Fibroblast of lung (primary cell): ENCODE measurements at regions not wholly inside any gene's neighbourhood (a gene's known extent, or its start where the extent isn't known, plus 50 kb on each side); places are given as distances from the start of the nearest gene placed in this dataset.

Source experiments
- DNase-seq, 2 donors: peaks; one replicate each; pipeline versions ENCODE4 v3.0.0 to v3.0.0-alpha.2; 2010; ENCODE audit warnings: low read depth in 2 of 2
- H2AFZ ChIP-seq: 2 replicates; pipeline ENCODE4 v1.5.1; 2012; ENCODE audit warnings: low read length, control low read depth, inconsistent platforms
- H3K27ac ChIP-seq: 2 replicates; pipeline ENCODE4 v1.5.1; 2011; ENCODE audit warnings: low read length, control low read depth; ENCODE audit not compliant: insufficient read depth
- H3K27me3 ChIP-seq: 2 replicates; pipeline ENCODE4 v1.5.1; 2011; ENCODE audit warnings: mild to moderate bottlenecking, low read length; ENCODE audit not compliant: control insufficient read depth, insufficient read depth
- H3K36me3 ChIP-seq: 2 replicates; pipeline ENCODE4 v1.5.1; 2011; ENCODE audit warnings: low read length; ENCODE audit not compliant: control insufficient read depth, insufficient read depth
- H3K4me1 ChIP-seq: 2 replicates; pipeline ENCODE4 v1.5.1; 2011; ENCODE audit warnings: low read length; ENCODE audit not compliant: control insufficient read depth, insufficient read depth; ENCODE audit errors: extremely low read depth
- H3K4me2 ChIP-seq: 2 replicates; pipeline ENCODE4 v1.5.1; 2011; ENCODE audit warnings: low read length, control low read depth; ENCODE audit not compliant: insufficient read depth; ENCODE audit errors: extremely low read depth
- H3K4me3 ChIP-seq, 4 experiments: fragments of 200-600 bp in 1 of 4; sonication (generic) in 1 of 4; replicated peaks in 1 of 4; 2 replicates each; pipeline ENCODE4 v1.5.1; 2011 to 2016; ENCODE audit warnings: low read length in 4 of 4, low read depth in 3 of 4, mild to moderate bottlenecking in 3 of 4, control low read depth in 2 of 4, inconsistent platforms in 1 of 4, mixed read lengths in 1 of 4; ENCODE audit not compliant: insufficient read depth in 1 of 4; ENCODE audit errors: control extremely low read depth in 1 of 4
- H3K79me2 ChIP-seq: 2 replicates; pipeline ENCODE4 v1.5.1; 2012; ENCODE audit warnings: mild to moderate bottlenecking, low read length, inconsistent platforms; ENCODE audit not compliant: control insufficient read depth, insufficient read depth
- H3K9ac ChIP-seq: 2 replicates; pipeline ENCODE4 v1.5.1; 2011; ENCODE audit warnings: mild to moderate bottlenecking, low read length, control low read depth; ENCODE audit not compliant: insufficient read depth
- H3K9me3 ChIP-seq: 2 replicates; pipeline ENCODE4 v1.5.1; 2012; ENCODE audit warnings: low read depth, low read length; ENCODE audit not compliant: control insufficient read depth, insufficient read depth
- H4K20me1 ChIP-seq: 2 replicates; pipeline ENCODE4 v1.5.1; 2011; ENCODE audit warnings: low read length; ENCODE audit not compliant: control insufficient read depth, insufficient read depth; ENCODE audit errors: extremely low read depth
- EZH2 ChIP-seq: IDR thresholded peaks from 2 replicates; pipeline ENCODE4 v1.5.1; 2012; ENCODE audit warnings: low read length, control low read depth, mild to moderate bottlenecking; ENCODE audit errors: missing control alignments
- TF ChIP-seq, protein P1 (sequence below), 2 donors: IDR thresholded peaks in 1 of 2; conservative IDR thresholded peaks in 1 of 2; 1 replicate in 1 of 2; 2 replicates in 1 of 2; pipeline ENCODE4 v1.5.1; 2011 to 2012; ENCODE audit warnings: low read length in 2 of 2, control low read depth in 1 of 2, inconsistent platforms in 1 of 2, low read depth in 1 of 2, mild to moderate bottlenecking in 1 of 2

DNA sequence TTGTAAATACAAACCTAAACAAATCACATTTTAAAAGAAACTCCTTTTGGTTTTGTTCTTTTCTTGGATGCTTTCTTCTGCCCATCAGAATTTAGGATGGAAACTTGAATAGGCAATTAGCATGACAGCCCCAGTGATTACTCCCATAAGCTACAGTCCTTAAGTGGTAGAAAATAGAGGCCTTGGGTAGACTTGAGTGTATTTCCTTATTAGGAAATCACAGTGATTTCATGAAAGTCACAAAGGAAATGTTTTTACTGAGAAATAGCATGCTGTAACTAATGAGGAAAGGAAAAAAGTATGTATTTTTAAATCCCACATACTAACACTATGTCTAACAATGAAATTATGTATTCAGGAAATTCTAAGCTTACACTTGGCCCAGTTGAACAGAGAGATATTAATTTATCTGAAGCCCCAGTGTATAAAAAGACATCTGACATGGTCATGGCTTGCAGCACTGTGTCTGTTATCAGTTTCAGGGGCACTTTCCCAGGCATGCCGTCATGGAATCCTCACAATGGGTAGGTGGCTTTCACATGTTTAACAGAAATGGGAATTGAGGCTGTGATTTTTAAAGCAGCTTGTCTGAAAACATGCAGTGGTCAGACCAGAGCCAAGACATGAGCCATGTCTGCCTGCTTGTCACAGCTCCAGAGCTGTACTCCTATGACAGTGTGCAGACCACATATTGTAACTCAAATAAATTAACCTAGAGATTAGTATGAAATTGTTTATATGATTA lies 79.7 kb upstream of the TRIB2 start:
- Histone ChIP-seq H3K36me3 (no peaks in the 10 kb centered on the region), H3K9ac (no peak overlapping the region), H2AFZ (no peak overlapping the region), H3K4me1 (peaks cover 2% of the 10 kb centered on the region), H3K9me3 (no peaks in the 10 kb centered on the region), H3K27ac (no peak overlapping the region), H3K79me2 (no peaks in the 10 kb centered on the region), H3K27me3 (no peaks in the 10 kb centered on the region), H3K4me3 (no peak overlapping the region), H4K20me1 (no peaks in the 10 kb centered on the region), H3K4me2 (no peak overlapping the region)
- TF ChIP-seq, protein P1, sequence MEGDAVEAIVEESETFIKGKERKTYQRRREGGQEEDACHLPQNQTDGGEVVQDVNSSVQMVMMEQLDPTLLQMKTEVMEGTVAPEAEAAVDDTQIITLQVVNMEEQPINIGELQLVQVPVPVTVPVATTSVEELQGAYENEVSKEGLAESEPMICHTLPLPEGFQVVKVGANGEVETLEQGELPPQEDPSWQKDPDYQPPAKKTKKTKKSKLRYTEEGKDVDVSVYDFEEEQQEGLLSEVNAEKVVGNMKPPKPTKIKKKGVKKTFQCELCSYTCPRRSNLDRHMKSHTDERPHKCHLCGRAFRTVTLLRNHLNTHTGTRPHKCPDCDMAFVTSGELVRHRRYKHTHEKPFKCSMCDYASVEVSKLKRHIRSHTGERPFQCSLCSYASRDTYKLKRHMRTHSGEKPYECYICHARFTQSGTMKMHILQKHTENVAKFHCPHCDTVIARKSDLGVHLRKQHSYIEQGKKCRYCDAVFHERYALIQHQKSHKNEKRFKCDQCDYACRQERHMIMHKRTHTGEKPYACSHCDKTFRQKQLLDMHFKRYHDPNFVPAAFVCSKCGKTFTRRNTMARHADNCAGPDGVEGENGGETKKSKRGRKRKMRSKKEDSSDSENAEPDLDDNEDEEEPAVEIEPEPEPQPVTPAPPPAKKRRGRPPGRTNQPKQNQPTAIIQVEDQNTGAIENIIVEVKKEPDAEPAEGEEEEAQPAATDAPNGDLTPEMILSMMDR (conservative IDR thresholded peaks at IDR 0.05 in 1 of 2, IDR thresholded peaks at IDR 0.05 in 1 of 2; ENCODE audit: low read depth in 1 of 2, low read length in 2 of 2): no peak
- TF ChIP-seq EZH2: no peak
- DNase-seq: peak; percentile 27 to 31

DNA sequence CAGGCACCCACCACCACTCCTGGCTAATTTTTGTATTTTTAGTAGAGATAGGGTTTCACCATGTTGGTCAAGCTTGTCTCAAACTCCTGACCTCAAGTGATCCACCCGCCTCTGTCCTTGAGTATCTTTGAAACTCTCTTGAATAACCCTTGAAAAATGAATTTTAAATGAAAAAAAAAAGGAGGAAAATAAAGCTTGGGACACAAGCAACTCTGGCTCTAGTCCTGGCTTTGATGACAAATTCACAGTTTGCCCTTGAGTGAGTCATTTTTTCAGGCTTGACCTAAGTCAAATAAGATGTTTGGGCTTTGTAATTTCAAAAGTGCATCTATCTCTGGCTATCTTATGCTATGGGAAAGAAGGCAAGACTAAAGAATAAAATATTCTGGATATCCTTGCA lies 79.0 kb upstream of the TRIB2 start:
- Histone ChIP-seq H2AFZ (no peak overlapping the region), H3K9ac (no peak overlapping the region), H3K4me1 (peaks cover 2% of the 10 kb centered on the region), H4K20me1 (no peaks in the 10 kb centered on the region), H3K79me2 (no peaks in the 10 kb centered on the region), H3K27me3 (no peaks in the 10 kb centered on the region), H3K27ac (no peak overlapping the region), H3K36me3 (no peaks in the 10 kb centered on the region), H3K4me3 (no peak overlapping the region), H3K9me3 (no peaks in the 10 kb centered on the region), H3K4me2 (no peak overlapping the region)
- DNase-seq: peak; percentile 20 to 36
- no peak for TF ChIP-seq EZH2
- TF ChIP-seq, protein P1 (conservative IDR thresholded peaks at IDR 0.05 in 1 of 2, IDR thresholded peaks at IDR 0.05 in 1 of 2; ENCODE audit: low read depth in 1 of 2, low read length in 2 of 2): no peak

DNA sequence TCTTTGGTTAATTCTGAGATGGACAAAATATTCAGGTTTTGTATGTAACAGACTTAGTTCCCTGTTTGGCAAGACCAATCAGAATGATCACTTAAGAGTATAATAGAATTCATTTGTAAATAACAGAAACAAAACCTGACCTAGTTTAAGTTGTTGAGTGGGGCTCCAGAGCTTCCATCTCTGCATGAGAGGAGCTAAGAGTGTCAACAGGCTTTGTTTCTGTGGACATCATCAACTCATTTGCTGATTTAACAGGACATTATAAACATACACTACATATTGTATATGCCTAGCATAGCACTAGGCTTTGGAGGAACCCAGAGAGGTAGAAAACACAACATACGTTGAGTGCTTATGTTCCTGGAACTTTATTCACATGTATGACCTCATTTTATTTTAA lies 75.3 kb upstream of the TRIB2 start:
- TF ChIP-seq EZH2: no peak
- TF ChIP-seq, protein P1 (conservative IDR thresholded peaks at IDR 0.05 in 1 of 2, IDR thresholded peaks at IDR 0.05 in 1 of 2; ENCODE audit: low read depth in 1 of 2, low read length in 2 of 2): no peak
- H3K4me2 ChIP-seq: no peak overlapping the region
- no peaks in the 10 kb centered on the region for H3K36me3 ChIP-seq

More for the DNA sequence above, 75.3 kb upstream of the TRIB2 start:
- Histone ChIP-seq H3K9ac (no peak overlapping the region), H3K4me1 (peaks cover 2% of the 10 kb centered on the region), H4K20me1 (no peaks in the 10 kb centered on the region), H3K27me3 (no peaks in the 10 kb centered on the region), H3K79me2 (no peaks in the 10 kb centered on the region), H3K4me3 (no peak overlapping the region), H3K9me3 (no peaks in the 10 kb centered on the region), H3K27ac (no peak overlapping the region), H2AFZ (no peak overlapping the region)
- no peak for DNase-seq
